ENCODE measurements at regions not wholly inside any gene's neighbourhood (a gene's known extent, or its start where the extent isn't known, plus 50 kb on each side); places are given as distances from the start of the nearest gene placed in this dataset.
"Not testable (repeated sequence)": the region's sequence is repeated elsewhere in the genome, so short reads cannot be mapped to it uniquely, and the experiment has no call there.

DNA sequence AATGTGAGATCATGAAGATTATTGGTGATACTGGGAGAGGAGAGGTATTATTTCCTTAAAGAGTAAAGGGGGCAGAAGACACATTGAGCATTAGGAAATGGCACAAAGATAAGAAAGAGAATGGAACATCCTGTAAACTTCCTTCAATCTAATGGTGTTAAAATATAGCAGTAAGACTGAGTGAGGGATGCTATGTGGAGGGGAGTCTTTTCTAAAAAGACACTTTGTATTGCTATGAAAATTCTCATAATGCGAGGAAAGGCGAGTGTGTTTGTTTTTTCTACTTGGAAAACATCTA lies 405.2 kb downstream of the ARL4A start:
- no peak overlapping the region for H3K27ac Mint-ChIP-seq
- intact Hi-C loops (cut with micrococcal nuclease) = no loop called here
- no peak overlapping the region for H3K4me3 Mint-ChIP-seq
- H3K4me1 Mint-ChIP-seq (ENCODE audit: low read depth) = peaks cover 9% of the 10 kb centered on the region
- no peaks in the 10 kb centered on the region for H3K36me3 Mint-ChIP-seq (ENCODE audit: low read depth)
- peaks cover 21% of the 10 kb centered on the region for H3K9me3 Mint-ChIP-seq
- no peaks in the 10 kb centered on the region for H3K27me3 Mint-ChIP-seq

DNA sequence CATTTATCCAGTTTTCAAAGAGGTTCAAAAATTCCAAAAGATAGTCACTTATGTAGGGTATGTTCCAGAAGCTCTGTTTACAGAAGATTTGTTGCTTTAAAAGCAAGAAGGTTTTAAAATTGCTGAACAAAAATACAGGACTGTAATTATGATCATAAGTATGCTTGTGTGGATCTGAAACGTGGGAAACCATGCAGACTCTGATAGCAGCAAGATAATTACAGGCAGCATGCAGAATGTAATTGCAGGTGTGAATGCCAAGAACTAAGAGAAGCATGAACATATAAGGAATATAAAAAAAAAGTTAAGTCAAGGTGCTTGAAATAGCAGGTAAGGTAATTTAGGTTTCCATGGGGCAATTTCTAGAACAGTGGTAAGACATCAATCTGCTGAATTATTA lies 405.7 kb downstream of the ARL4A start:
- intact Hi-C loops (cut with micrococcal nuclease) = no loop called here
- Mint-ChIP-seq H3K27ac (no peak overlapping the region), H3K9me3 (peaks cover 16% of the 10 kb centered on the region), H3K36me3 (ENCODE audit: low read depth) (no peaks in the 10 kb centered on the region), H3K4me3 (no peak overlapping the region), H3K4me1 (ENCODE audit: low read depth) (peaks cover 9% of the 10 kb centered on the region), H3K27me3 (no peaks in the 10 kb centered on the region)

- H3K27me3 Mint-ChIP-seq = no peaks in the 10 kb centered on the region
- no peaks in the 10 kb centered on the region for H3K9me3 Mint-ChIP-seq
- no peak overlapping the region for H3K4me3 Mint-ChIP-seq
- intact Hi-C loops (cut with micrococcal nuclease) = no loop called here
- H3K27ac Mint-ChIP-seq = no peak overlapping the region
- peaks cover 9% of the 10 kb centered on the region for H3K4me1 Mint-ChIP-seq (ENCODE audit: low read depth)
- H3K36me3 Mint-ChIP-seq (ENCODE audit: low read depth) = no peaks in the 10 kb centered on the region
Observed at GRCh38 chr7:13097499-13097898, 410.1 kb downstream of the ARL4A start.

- H3K36me3 Mint-ChIP-seq (ENCODE audit: low read depth) = no peaks in the 10 kb centered on the region
- no peak overlapping the region for H3K27ac Mint-ChIP-seq
- no peaks in the 10 kb centered on the region for H3K27me3 Mint-ChIP-seq
- H3K4me3 Mint-ChIP-seq = no peak overlapping the region
- intact Hi-C loops (cut with micrococcal nuclease) = no loop called here
- no peaks in the 10 kb centered on the region for H3K9me3 Mint-ChIP-seq
- H3K4me1 Mint-ChIP-seq (ENCODE audit: low read depth) = peaks cover 9% of the 10 kb centered on the region
Observed at GRCh38 chr7:13098161-13098560, 410.7 kb downstream of the ARL4A start.

- H3K36me3 Mint-ChIP-seq (ENCODE audit: low read depth) = no peaks in the 10 kb centered on the region
Observed at GRCh38 chr7:13099154-13099795, 411.8 kb downstream of the ARL4A start.

GRCh38 chr7:13104128-13104527 lies 416.7 kb downstream of the ARL4A start:
- Mint-ChIP-seq H3K4me3 (no peak overlapping the region), H3K9me3 (no peaks in the 10 kb centered on the region), H3K27me3 (no peaks in the 10 kb centered on the region), H3K4me1 (ENCODE audit: low read depth) (peaks cover 15% of the 10 kb centered on the region), H3K27ac (no peak overlapping the region), H3K36me3 (ENCODE audit: low read depth) (no peaks in the 10 kb centered on the region)
- intact Hi-C loops (cut with micrococcal nuclease) = no loop called here

More at GRCh38 chr7:13099154-13099795, 411.8 kb downstream of the ARL4A start:
- H3K4me1 Mint-ChIP-seq (ENCODE audit: low read depth) = peaks cover 12% of the 10 kb centered on the region
- H3K9me3 Mint-ChIP-seq = no peaks in the 10 kb centered on the region
- no peak overlapping the region for H3K4me3 Mint-ChIP-seq
- no peak overlapping the region for H3K27ac Mint-ChIP-seq
- intact Hi-C loops (cut with micrococcal nuclease) = no loop called here
- no peaks in the 10 kb centered on the region for H3K27me3 Mint-ChIP-seq

DNA sequence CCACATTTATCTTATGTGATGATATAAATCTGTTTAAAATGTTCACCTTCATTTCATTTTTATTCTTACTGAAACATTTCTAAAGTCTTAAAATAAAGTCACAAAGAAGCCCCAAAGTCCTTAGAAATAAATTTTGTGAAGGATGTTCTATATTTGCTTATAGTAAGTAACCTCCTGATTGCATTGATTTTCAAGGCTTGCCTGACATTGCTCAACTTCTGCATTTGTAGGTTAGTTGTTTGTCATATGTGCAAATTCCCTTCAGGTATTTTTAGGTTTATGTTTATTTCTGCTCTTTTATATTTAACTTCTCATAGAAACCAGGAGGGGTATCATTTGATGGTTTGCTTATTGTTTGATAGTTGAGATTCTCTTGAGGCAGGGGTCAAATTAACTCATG lies 417.8 kb downstream of the ARL4A start:
- no peaks in the 10 kb centered on the region for H3K27me3 Mint-ChIP-seq

DNA sequence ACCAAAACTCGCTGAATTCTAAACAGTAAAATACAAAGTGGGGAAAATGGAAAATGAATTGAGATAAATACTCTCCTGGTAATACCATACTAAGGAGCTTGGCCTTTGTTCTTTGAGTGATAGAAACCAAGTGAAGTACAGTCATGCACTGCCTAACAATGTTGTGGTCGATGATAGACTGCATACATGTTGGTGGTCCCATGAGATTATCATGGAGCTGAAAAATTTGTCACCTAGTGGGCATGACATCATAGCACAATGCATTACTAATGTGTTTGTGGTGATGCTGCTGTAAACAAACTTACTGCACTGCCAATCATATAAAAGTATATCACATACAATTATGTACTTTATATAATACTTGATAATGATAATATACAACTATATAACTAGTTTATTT lies 419.1 kb downstream of the ARL4A start:
- Mint-ChIP-seq H3K36me3 (ENCODE audit: low read depth) (no peaks in the 10 kb centered on the region), H3K9me3 (no peaks in the 10 kb centered on the region), H3K27me3 (no peaks in the 10 kb centered on the region), H3K4me3 (no peak overlapping the region), H3K27ac (no peak overlapping the region), H3K4me1 (ENCODE audit: low read depth) (peaks cover 15% of the 10 kb centered on the region)
- intact Hi-C loops (cut with micrococcal nuclease) = no loop called here

More for the DNA sequence above, 417.8 kb downstream of the ARL4A start:
- no peaks in the 10 kb centered on the region for H3K36me3 Mint-ChIP-seq (ENCODE audit: low read depth)
- H3K4me1 Mint-ChIP-seq (ENCODE audit: low read depth) = peaks cover 15% of the 10 kb centered on the region
- intact Hi-C loops (cut with micrococcal nuclease) = no loop called here
- H3K4me3 Mint-ChIP-seq = no peak overlapping the region
- no peak overlapping the region for H3K27ac Mint-ChIP-seq
- no peaks in the 10 kb centered on the region for H3K9me3 Mint-ChIP-seq

DNA sequence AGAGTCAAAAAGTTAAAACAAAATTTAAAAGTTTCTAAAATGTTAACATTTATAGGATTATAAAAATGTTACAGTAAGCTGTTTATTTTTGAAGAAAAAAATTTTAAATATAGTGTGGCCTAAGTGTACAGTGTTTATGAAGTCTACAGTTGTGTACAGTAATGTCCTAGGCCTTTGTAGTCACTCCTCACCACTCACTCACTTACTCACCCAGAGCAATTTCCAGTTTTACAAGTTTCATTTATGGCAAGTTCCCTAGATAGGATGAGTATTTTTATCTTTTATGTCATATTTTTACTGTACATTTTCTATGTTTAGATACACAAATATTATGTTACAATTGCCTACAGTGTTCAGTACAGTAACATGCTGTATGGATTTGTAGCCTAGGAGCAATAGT lies 419.9 kb downstream of the ARL4A start:
- Mint-ChIP-seq H3K4me3 (no peak overlapping the region), H3K27ac (no peak overlapping the region), H3K9me3 (no peaks in the 10 kb centered on the region), H3K36me3 (ENCODE audit: low read depth) (no peaks in the 10 kb centered on the region), H3K4me1 (ENCODE audit: low read depth) (peaks cover 15% of the 10 kb centered on the region), H3K27me3 (no peaks in the 10 kb centered on the region)
- intact Hi-C loops (cut with micrococcal nuclease) = no loop called here

DNA sequence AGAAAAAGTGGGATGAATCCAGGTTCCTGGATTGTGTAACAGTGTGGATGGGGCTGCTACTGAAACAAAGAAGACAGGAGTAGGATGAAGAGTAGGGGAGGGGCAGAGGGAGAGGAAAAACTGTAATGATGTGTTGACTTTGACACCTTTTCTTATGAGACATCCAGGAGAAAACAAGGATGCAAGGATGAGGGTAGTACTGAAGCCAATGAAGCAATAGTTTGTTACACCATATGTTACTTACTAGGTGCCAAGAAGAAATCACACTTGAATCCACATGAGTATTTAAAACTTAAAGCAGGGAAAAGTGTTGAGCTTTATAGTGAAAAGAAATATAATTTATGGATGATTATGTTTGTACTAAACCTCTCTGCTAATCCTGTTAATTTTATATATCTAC lies 420.6 kb downstream of the ARL4A start:
- H3K27me3 Mint-ChIP-seq = no peaks in the 10 kb centered on the region
- no peak overlapping the region for H3K4me3 Mint-ChIP-seq
- no peaks in the 10 kb centered on the region for H3K36me3 Mint-ChIP-seq (ENCODE audit: low read depth)
- H3K4me1 Mint-ChIP-seq (ENCODE audit: low read depth) = peaks cover 15% of the 10 kb centered on the region
- H3K27ac Mint-ChIP-seq = no peak overlapping the region
- intact Hi-C loops (cut with micrococcal nuclease) = no loop called here
- H3K9me3 Mint-ChIP-seq = no peaks in the 10 kb centered on the region

DNA sequence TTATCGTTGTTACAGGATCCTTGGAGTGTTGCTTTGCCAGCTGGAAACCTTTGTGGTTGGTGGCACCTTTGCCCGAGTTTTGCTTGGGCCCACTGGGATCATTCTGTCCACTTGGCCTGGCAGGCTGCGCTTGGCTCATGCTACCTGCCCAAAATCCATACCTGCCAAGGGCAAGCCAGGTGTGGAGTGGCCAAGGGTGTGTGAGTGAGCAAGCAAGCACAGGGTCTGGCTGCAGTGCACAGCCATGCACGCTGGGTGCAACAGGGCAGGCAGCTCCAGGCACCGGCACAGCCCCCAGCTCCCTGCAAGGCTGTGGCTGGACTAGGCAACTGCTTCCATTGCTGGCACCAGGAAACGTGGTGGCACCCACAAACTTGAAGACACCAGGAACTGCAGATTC lies 421.8 kb downstream of the ARL4A start:
- no peak overlapping the region for H3K27ac Mint-ChIP-seq
- H3K36me3 Mint-ChIP-seq (ENCODE audit: low read depth) = no peaks in the 10 kb centered on the region
- intact Hi-C loops (cut with micrococcal nuclease) = no loop called here
- H3K27me3 Mint-ChIP-seq = no peaks in the 10 kb centered on the region
- H3K4me3 Mint-ChIP-seq = no peak overlapping the region
- no peaks in the 10 kb centered on the region for H3K9me3 Mint-ChIP-seq
- peaks cover 7% of the 10 kb centered on the region for H3K4me1 Mint-ChIP-seq (ENCODE audit: low read depth)

DNA sequence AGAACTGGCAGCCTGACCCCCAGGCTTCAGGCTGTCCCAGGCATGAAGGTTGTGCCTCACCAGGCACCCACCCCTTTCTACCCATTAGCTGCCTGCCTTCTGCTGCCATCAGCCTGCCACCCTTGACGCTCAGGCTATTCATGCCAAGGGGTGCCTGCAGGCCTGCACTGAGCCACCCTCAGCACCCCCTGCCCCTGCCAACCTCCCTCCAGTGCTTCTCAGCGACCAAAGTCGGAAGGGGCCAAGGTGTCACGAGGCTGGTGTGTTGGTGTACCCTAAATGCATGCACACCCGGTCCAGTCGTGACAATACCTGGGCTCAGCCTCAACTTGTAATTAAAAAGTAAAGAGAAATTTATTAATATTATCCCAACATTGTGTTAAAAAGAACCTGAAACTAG lies 422.7 kb downstream of the ARL4A start:
- Mint-ChIP-seq H3K36me3 (ENCODE audit: low read depth) (no peaks in the 10 kb centered on the region), H3K9me3 (no peaks in the 10 kb centered on the region), H3K4me1 (ENCODE audit: low read depth) (no peaks in the 10 kb centered on the region), H3K4me3 (no peak overlapping the region), H3K27ac (no peak overlapping the region), H3K27me3 (no peaks in the 10 kb centered on the region)
- intact Hi-C loops (cut with micrococcal nuclease) = no loop called here

GRCh38 chr7:13111230-13111629 lies 423.8 kb downstream of the ARL4A start:
- Mint-ChIP-seq H3K36me3 (ENCODE audit: low read depth) (no peaks in the 10 kb centered on the region), H3K27me3 (no peaks in the 10 kb centered on the region), H3K4me3 (no peak overlapping the region), H3K9me3 (no peaks in the 10 kb centered on the region), H3K4me1 (ENCODE audit: low read depth) (no peaks in the 10 kb centered on the region), H3K27ac (no peak overlapping the region)
- intact Hi-C loops (cut with micrococcal nuclease) = no loop called here

GRCh38 chr7:13114240-13114639 lies 426.8 kb downstream of the ARL4A start:
- H3K27me3 Mint-ChIP-seq; H3K27ac Mint-ChIP-seq; H3K4me3 Mint-ChIP-seq; H3K9me3 Mint-ChIP-seq; intact Hi-C loops (cut with micrococcal nuclease); H3K4me1 Mint-ChIP-seq (ENCODE audit: low read depth); H3K36me3 Mint-ChIP-seq (ENCODE audit: low read depth): not testable (repeated sequence)

DNA sequence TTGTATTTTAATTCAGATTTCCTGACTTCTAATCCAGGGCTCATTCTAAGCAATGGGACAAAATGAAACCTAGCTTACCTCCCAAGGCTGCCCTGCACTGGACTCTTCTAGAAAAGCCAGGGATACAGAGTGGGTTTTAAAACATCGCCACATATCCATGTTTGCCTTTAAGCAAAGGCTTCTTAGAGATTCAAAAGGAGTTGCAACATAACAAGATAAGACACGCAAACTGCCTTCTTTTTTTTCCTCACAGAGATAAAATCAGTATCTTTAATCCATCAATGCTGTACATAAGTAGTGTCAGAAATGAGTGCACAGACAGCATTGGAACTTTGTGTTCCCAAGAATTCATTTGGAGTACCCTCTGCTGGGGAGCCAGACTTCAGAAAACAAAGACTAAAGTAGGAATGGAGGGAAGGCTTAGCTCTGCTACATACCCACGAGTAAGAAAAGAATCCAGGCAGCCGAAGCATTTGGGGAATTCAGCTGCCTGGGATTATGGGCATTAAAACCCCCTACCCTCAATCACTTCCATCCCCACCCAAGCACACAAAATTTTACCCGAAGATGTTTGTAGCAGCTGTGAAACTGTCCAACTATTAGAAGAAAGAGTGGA lies 427.8 kb downstream of the ARL4A start:
- no peaks in the 10 kb centered on the region for H3K27me3 Mint-ChIP-seq
- no peaks in the 10 kb centered on the region for H3K36me3 Mint-ChIP-seq (ENCODE audit: low read depth)
- intact Hi-C loops (cut with micrococcal nuclease) = no loop called here
- no peak overlapping the region for H3K4me3 Mint-ChIP-seq
- H3K27ac Mint-ChIP-seq = no peak overlapping the region
- no peaks in the 10 kb centered on the region for H3K9me3 Mint-ChIP-seq
- no peaks in the 10 kb centered on the region for H3K4me1 Mint-ChIP-seq (ENCODE audit: low read depth)

Measured in dendritic cell treated with granulocyte-macrophage colony-stimulating factor and Interleukin-4, amounts not matched to agents 40 ng/mL and 50 ng/mL, for 4 days (primary cell).